T-helper 2 cell treated with Interferon-gamma antibody and Interleukin-4, amounts not matched to agents 100 ng/mL and 5 ng/mL, for 36 hours (primary cell): ENCODE measurements at regions not wholly inside any gene's neighbourhood (a gene's known extent, or its start where the extent isn't known, plus 50 kb on each side); places are given as distances from the start of the nearest gene placed in this dataset.

Experiments used
- intact Hi-C: fragments of 100-400 bp; cut with micrococcal nuclease; formaldehyde crosslinking; loops from one replicate; pipeline ENCODE4 v1.15.1; 2023

GRCh38 chr2:226652983-226653765, 146.4 kb downstream of the IRS1 start:
- intact Hi-C loops, result loop anchor here (5.0 to 10.0 kb wide), 3 partner anchors 119 to 332 kb away; no protein-coding TSS in a partner anchor

- intact Hi-C loops, result loop anchor here (5.0 to 10.0 kb wide), 3 partner anchors 120 to 332 kb away; no protein-coding TSS in a partner anchor
These were observed 147.3 kb downstream of the IRS1 start for GRCh38 chr2:226652369-226652768.

- intact Hi-C loops, result loop anchor here (1.0 to 10.0 kb wide), 5 partner anchors 122 to 335 kb away; no protein-coding TSS in a partner anchor
These were observed 149.6 kb downstream of the IRS1 start for GRCh38 chr2:226649871-226650660.

- intact Hi-C loops, result no loop called here
These were observed 150.4 kb downstream of the IRS1 start for GRCh38 chr2:226649201-226649600.

DNA sequence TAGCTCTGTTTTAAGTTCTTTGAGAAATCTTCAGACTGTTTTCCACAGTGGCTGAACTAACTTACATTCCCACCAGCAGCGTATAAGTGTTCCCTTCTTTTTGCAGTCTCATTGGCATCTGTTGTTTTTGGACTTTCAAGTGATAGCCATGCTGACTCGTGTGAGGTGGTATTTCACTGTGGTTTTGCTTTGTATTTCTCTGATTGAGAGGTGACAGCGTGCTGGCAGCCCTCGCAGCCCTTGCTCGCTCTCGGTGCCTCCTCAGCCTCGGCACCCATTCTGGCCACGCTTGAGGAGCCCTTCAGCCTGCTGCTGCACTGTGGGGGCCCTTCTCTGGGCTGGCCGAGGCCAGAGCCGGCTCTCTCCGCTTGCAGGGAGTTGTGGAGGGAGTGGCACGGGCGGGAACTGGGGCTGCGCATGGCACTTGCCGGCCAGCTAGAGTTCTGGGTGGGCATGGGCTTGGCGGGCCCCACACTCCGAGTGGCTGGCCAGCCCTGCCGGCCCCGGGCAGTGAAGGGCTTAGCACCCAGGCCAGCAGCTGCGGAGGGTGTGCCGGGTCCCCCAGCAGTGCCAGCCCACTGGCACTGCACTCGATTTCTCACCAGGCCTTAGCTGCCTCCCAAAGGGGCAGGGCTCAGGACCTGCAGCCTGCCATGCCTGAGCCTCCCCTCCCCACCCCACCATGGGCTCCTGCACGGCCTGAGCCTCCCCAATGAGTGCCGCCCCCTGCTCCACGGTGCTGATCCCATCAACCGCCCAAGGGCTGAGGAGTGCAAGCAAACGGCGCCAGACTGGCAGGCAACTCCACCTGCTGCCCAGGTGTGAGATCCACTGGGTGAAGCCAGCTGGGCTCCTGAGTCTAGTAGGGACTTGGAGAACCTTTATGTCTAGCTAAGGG, 151.8 kb downstream of the IRS1 start:
- intact Hi-C loops, result no loop called here

DNA sequence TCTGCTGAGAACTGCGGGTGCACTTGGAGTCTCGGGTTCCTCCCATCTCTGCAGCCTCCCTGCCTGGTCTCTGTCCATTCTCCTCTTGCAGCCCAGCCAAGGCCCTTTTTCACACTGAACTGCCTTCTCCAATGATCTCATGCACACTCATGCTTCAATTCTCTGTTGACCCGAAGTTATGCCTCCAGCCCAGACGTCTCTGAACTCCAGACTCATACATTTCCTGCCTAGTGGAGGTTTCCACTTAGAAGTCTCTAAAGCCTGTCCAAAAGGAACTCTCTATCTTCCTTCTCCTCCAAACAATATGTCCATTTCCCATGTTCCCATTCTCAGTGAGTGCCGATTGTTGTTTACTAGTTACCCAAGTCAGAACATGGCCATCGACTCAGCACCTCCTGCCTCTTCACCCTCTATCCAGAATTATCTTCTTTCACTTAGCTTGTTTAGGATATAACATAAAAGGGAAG, 155.2 kb downstream of the IRS1 start:
- intact Hi-C loops, result no loop called here

GRCh38 chr2:226643946-226644282, 155.7 kb downstream of the IRS1 start:
- intact Hi-C loops, result no loop called here

GRCh38 chr2:226643030-226643945, 156.3 kb downstream of the IRS1 start:
- intact Hi-C loops, result no loop called here

GRCh38 chr2:226641008-226641407, 158.6 kb downstream of the IRS1 start:
- intact Hi-C loops, result no loop called here

GRCh38 chr2:226640501-226640900, 159.1 kb downstream of the IRS1 start:
- intact Hi-C loops, result no loop called here

DNA sequence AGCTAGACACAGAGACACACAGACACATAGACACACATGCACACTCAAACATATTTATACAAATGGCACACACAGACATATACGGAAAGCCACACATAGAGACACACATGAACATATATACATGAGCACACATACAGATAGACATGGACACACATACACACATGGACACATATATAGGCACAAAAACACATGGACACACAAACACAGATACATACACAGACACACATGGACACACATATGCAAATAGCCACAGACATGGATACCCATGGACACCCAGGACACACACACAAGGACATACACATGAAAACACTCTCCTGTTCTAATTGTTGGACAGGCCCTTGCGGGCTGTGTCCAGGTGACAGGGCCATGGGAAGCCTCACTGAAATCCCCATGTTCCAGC, 160.1 kb downstream of the IRS1 start:
- intact Hi-C loops, result no loop called here

DNA sequence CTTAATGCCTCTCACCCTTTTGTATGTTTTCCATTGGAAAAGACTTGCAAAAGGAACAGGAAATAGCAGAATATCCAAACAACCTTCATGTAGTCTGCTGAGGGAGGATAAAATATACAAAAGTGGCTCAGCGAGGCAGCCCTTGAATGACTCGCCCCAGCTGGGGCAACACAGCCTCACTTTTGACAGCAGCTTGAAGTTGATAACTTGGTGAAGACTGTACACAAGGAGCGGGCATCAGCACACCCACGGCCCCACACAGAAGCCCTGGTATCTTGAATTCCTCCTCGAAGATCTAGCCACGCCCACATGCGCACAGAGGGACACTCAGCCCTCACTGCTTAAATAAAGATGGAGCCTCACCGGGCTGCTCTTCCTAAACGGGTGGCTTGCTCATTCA, 161.0 kb downstream of the IRS1 start:
- intact Hi-C loops, result no loop called here

DNA sequence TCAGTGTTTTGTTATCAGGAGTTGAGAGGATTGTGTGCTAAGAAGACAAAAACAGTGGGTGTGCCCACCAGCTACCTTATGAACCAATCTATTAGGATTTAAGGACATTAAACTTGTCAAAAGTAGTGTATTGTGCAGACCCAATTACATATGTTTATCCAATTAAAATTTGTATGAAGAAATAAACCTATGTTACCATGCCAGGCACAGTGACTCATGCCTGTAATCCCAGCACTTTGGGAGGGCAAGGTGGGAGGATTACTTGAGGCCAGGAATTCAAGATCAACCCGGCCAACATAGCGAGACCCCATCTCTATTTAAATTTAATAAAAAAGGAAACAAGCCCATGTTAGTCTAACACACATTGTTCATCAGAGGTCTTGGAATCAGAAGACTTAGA, 162.2 kb downstream of the IRS1 start:
- intact Hi-C loops, result no loop called here

DNA sequence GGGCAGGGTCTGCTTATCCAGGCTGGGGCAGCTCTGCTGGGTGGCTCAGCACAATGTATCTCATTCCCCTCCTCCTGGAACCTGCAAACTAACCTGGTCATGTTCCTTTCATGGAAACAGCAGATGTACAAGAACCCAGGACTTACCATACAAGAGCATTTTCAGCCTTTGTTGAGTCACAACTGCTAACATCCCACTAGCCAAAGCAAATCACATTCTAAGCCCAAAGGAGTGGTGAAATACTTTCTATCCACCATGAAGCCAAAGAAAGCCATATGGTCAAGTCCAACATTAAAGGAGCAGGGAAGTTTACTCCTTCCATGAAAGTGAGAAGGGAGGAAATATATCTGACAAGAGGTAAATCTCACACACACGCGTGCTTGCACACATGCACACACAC, 163.0 kb downstream of the IRS1 start:
- intact Hi-C loops, result no loop called here

GRCh38 chr2:226634943-226635604, 164.5 kb downstream of the IRS1 start:
- intact Hi-C loops, result no loop called here

DNA sequence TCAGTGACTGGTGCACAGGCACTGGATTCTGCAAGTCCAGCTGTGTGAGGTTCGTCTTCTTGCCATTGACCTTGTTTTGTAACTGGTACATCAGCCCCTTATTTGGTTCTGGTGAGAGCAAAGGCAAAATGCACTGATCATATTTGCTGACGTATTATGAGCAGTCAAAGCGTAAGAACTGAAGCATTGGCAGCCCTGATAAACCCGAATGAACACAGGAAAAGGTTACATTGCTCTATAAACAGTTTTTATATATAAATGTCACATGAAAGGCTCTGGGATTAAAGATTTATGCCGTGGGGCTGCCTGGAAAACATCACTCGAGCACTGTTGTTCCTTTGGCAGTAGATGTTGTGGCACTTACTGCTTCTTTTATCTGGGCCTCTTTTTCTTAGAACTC, 167.9 kb downstream of the IRS1 start:
- intact Hi-C loops, result no loop called here

- intact Hi-C loops, result no loop called here
These were observed 168.4 kb downstream of the IRS1 start for GRCh38 chr2:226631187-226631586.

DNA sequence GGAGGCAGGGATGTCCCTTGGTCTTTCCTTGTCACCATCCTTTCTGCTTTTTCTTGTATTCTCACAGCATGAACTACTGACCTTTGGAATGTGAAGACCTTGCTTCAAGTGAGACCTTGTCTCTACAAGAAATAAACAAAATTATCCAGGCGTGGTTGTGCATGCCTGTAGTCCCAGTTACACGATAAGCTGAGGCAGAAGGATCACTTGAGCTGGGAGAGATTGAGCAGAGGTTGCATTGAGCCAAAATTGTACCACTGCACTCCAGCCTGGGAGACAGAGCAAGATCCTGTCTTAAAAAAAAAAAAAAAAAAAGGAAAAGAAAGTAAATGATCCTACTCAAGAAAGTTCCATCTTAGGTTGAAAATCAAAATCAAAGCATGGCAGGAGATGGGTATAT, 173.7 kb downstream of the IRS1 start:
- intact Hi-C loops, result no loop called here

DNA sequence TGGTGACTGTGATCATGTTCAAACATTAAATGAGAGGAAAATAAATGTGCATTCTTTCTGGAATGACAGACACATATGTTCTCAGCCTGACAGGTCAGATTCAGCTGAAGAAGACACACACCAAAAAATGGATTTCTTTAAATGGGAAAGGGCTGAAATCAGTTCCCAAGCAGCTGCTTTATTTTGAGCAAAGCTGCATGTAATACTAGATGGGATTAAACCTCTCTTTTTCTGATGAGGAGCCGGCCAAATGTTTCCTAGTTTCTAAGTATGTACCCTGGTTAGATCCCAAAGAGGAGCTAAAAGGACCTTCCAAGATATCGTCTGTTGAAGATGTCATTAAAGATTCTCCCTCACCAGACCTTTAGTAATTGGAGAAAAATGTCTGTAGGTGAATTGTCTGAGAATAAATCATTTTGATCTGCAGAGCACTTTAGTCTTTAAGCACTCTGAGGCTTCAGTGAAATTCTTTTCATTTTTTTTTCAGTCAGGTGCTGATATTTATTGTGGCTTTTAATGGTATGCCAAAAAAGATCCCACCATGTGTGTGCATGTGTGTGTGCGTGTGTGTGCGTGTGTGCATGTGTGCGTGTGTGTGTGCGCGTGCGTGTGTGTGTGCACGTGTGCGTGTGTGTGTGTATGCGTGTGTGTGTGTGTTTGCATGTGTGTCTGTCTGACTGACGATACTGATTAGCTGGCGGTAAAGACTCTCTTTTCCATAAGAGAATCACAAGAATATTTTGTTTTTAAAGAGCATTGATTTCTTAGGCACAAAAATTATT, 175.8 kb downstream of the IRS1 start:
- intact Hi-C loops, result no loop called here
